Peyer's patch (tissue), 4 donors: ENCODE measurements at regions not wholly inside any gene's neighbourhood (a gene's known extent, or its start where the extent isn't known, plus 50 kb on each side); places are given as distances from the start of the nearest gene placed in this dataset.

Experiments used
- POLR2A ChIP-seq, 2 donors: fragments of 450-650 bp; IDR thresholded peaks; one replicate each; pipeline ENCODE4 v1.5.1; 2017; ENCODE audit warnings: antibody characterized with exemption in 2 of 2, mild to moderate bottlenecking in 2 of 2, moderate library complexity in 2 of 2
- TF ChIP-seq, protein P1 (sequence below), 6 experiments: fragments of 450-650 bp in 4 of 6; fragments of 200-600 bp in 2 of 6; sonication (generic) in 1 of 6; IDR thresholded peaks; one replicate each; pipeline ENCODE4 v1.5.1; 2017 to 2019; ENCODE audit warnings: antibody characterized with exemption in 6 of 6, mild to moderate bottlenecking in 3 of 6, moderate library complexity in 1 of 6

DNA sequence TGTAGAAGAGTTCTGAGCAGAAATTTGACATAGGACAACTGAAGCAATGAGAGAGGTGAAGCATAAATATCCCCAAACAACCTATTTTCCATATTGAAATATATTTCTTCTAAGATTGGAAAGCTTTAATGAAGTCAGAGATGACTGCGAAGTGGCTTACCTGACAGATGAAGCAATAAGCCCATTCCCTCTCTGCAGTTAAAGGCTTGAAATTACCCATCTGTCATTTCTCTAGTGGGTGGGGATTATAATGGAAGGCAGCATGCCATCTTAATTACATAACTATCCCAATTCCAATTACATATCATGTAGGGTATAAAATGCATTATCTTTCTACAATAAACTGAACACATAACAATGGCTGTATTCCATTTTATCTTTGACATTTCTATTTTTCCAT lies 1070.5 kb downstream of the SI start:
- TF ChIP-seq, protein P1, sequence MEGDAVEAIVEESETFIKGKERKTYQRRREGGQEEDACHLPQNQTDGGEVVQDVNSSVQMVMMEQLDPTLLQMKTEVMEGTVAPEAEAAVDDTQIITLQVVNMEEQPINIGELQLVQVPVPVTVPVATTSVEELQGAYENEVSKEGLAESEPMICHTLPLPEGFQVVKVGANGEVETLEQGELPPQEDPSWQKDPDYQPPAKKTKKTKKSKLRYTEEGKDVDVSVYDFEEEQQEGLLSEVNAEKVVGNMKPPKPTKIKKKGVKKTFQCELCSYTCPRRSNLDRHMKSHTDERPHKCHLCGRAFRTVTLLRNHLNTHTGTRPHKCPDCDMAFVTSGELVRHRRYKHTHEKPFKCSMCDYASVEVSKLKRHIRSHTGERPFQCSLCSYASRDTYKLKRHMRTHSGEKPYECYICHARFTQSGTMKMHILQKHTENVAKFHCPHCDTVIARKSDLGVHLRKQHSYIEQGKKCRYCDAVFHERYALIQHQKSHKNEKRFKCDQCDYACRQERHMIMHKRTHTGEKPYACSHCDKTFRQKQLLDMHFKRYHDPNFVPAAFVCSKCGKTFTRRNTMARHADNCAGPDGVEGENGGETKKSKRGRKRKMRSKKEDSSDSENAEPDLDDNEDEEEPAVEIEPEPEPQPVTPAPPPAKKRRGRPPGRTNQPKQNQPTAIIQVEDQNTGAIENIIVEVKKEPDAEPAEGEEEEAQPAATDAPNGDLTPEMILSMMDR (IDR thresholded peaks at IDR 0.05), result no peak
- no peak for TF ChIP-seq POLR2A (IDR thresholded peaks at IDR 0.05)
